Small intestine (tissue), 7 donors: ENCODE measurements at regions not wholly inside any gene's neighbourhood (a gene's known extent, or its start where the extent isn't known, plus 50 kb on each side); places are given as distances from the start of the nearest gene placed in this dataset.
"Not testable (repeated sequence)": the region's sequence is repeated elsewhere in the genome, so short reads cannot be mapped to it uniquely, and the experiment has no call there.

ENCODE experiments used
- DNase-seq, 2 donors: peaks; one replicate each; pipeline versions ENCODE4 v3.0.0 to v3.0.0-alpha.2; 2013
- FAIRE-seq: peaks from 2 replicates; lab custom pipeline; 2012; peaks lifted over from hg19 to GRCh38; lab: Jason Lieb, UNC
- H3K27ac ChIP-seq, 3 donors: one replicate each; pipeline ENCODE4 v1.5.1; 2013; ENCODE audit warnings: low read length in 2 of 3, mild to moderate bottlenecking in 2 of 3, control low read depth in 1 of 3, inconsistent platforms in 1 of 3, low read depth in 1 of 3, moderate library complexity in 1 of 3
- H3K27me3 ChIP-seq, 3 donors: one replicate each; pipeline ENCODE4 v1.6.1; 2013; ENCODE audit warnings: low read length in 3 of 3, inconsistent platforms in 1 of 3; ENCODE audit not compliant: control insufficient read depth in 3 of 3, insufficient read depth in 3 of 3
- H3K36me3 ChIP-seq, 3 donors: one replicate each; pipeline ENCODE4 v1.6.1; 2013; ENCODE audit warnings: low read length in 3 of 3, inconsistent platforms in 1 of 3, low read depth in 1 of 3, mild to moderate bottlenecking in 1 of 3, moderate library complexity in 1 of 3; ENCODE audit not compliant: control insufficient read depth in 3 of 3, insufficient read depth in 2 of 3
- H3K4me1 ChIP-seq, 3 donors: one replicate each; pipeline ENCODE4 v1.6.1; 2013; ENCODE audit warnings: low read length in 2 of 3, inconsistent platforms in 1 of 3, low read depth in 1 of 3, mild to moderate bottlenecking in 1 of 3, moderate library complexity in 1 of 3; ENCODE audit not compliant: control insufficient read depth in 3 of 3, insufficient read depth in 2 of 3
- H3K4me3 ChIP-seq, 3 donors: one replicate each; pipeline ENCODE4 v1.5.1; 2013; ENCODE audit warnings: low read length in 3 of 3, control low read depth in 1 of 3, inconsistent platforms in 1 of 3, low read depth in 1 of 3, mild to moderate bottlenecking in 1 of 3, moderate library complexity in 1 of 3
- H3K9me3 ChIP-seq, 2 donors: one replicate each; pipeline ENCODE4 v1.6.1; 2013; ENCODE audit warnings: low read depth in 1 of 2, low read length in 1 of 2; ENCODE audit not compliant: control insufficient read depth in 2 of 2, insufficient read depth in 1 of 2
- WGBS, 3 donors: extraction: QIAGEN DNeasy Blood & Tissue Kit; methylation state at CpG; one replicate each; pipeline ENCODE4 v1.1.7; 2013; 5-methylcytosine and 5-hydroxymethylcytosine counted together
- donor health status: healthy with polysubstance abuse.
- donor health status: control.
- donor health status: control.
- donor health status: Bipolar disorder and iron deficiency.
- donor health status: healthy.

DNA sequence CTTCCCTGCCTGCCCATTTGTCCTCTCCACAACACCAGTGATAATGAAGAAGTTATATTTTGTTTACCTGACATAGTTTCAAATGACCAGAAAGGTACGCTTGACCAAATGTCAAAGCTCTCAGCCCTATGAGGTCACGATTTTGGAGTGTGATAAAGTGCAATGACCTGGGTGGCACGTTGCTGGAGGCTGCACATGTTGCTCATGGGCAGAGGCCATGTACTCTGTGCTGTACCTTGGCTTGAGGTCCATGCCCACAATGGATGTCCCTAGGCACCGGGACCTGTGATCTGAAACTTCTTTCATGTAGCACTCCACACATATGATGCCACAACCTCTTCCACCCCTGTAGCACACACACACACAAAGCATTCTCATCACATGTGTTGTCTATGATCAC is 164.0 kb upstream of the HEY2 start:
- H3K9me3 ChIP-seq, result no peaks in the 10 kb centered on the region
- WGBS, 3 donors, result 69 to 85% (median 72%) methylated on average over 4 of the region's 4 CpGs
- no peaks in the 10 kb centered on the region for H3K27me3 ChIP-seq

GRCh38 chr6:125586074-125586473 is 163.4 kb upstream of the HEY2 start:
- Histone ChIP-seq H3K27me3 (no peaks in the 10 kb centered on the region), H3K27ac (no peak overlapping the region), H3K4me3 (no peak overlapping the region), H3K36me3 (no peaks in the 10 kb centered on the region), H3K4me1 (no peaks in the 10 kb centered on the region), H3K9me3 (no peaks in the 10 kb centered on the region)
- WGBS, 3 donors, result 60 to 73% (median 64%) methylated on average over 3 of the region's 3 CpGs
- FAIRE-seq (no peak), DNase-seq (no peak)

More for the DNA sequence above, 164.0 kb upstream of the HEY2 start:
- Histone ChIP-seq H3K36me3 (no peaks in the 10 kb centered on the region), H3K4me3 (no peak overlapping the region), H3K27ac (no peak overlapping the region), H3K4me1 (no peaks in the 10 kb centered on the region)
- DNase-seq, result no peak
- no peak for FAIRE-seq

DNA sequence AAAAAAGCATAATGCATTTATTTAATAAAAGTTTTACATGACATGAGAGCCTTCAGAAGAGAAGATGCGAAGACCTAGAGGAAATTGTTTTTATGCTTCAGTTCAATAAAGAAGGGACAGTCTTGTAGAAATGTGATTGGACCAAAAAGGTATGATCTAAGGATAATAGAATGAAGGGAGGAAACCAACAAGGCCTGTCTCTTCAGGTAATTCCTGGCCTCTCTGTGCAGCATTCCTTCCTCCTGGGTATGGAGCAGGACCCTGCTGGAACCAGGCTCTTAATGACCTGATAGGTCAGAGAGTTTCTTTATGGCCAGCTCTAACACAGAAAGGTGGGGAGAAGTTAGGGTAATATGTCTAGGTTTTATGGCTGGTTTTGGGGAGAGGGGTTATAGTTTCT is 162.8 kb upstream of the HEY2 start:
- WGBS, 3 donors, result 91 to 95% (median 93%) methylated on average over 1 of the region's 1 CpG
- no peak for DNase-seq
- no peak overlapping the region for H3K4me3 ChIP-seq
- H3K9me3 ChIP-seq, result no peaks in the 10 kb centered on the region
- no peak for FAIRE-seq
- no peak overlapping the region for H3K27ac ChIP-seq
- no peaks in the 10 kb centered on the region for H3K27me3 ChIP-seq
- H3K36me3 ChIP-seq, result no peaks in the 10 kb centered on the region
- H3K4me1 ChIP-seq, result no peaks in the 10 kb centered on the region

- 52 to 65% (median 57%) methylated on average over 11 of the region's 11 CpGs for WGBS, 3 donors
- H3K9me3 ChIP-seq, result no peaks in the 10 kb centered on the region
- H3K36me3 ChIP-seq, result no peaks in the 10 kb centered on the region
- FAIRE-seq, result no peak
- H3K4me3 ChIP-seq, result no peak overlapping the region
- DNase-seq, result no peak
- H3K27ac ChIP-seq, result no peak overlapping the region
- H3K4me1 ChIP-seq, result no peaks in the 10 kb centered on the region
- no peaks in the 10 kb centered on the region for H3K27me3 ChIP-seq
Observed at GRCh38 chr6:125587666-125588632, 161.5 kb upstream of the HEY2 start.

DNA sequence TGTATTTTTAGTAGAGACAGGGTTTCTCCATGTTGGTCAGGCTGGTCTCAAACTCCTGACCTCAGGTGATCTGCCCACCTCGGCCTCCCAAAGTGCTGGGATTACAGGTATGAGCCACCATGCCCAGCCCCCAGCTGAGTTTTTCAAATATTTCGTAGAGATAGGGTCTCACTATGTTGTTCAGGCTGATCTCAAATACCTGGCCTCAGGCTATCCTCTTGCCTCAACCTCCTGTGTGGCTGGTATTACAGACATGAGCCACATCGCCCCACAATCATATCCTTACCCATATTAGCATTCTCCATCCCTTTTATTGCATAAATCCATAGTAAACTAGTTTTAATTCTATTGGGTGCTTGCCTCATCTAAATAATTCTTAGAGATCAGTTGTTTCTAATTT is 157.6 kb upstream of the HEY2 start:
- not testable (repeated sequence) for FAIRE-seq, H3K4me1 ChIP-seq, H3K4me3 ChIP-seq, H3K9me3 ChIP-seq, H3K36me3 ChIP-seq, DNase-seq, H3K27ac ChIP-seq, H3K27me3 ChIP-seq
- WGBS, 3 donors, result 60 to 84% (median 65%) methylated on average over 2 to 3 of the region's 3 CpGs

DNA sequence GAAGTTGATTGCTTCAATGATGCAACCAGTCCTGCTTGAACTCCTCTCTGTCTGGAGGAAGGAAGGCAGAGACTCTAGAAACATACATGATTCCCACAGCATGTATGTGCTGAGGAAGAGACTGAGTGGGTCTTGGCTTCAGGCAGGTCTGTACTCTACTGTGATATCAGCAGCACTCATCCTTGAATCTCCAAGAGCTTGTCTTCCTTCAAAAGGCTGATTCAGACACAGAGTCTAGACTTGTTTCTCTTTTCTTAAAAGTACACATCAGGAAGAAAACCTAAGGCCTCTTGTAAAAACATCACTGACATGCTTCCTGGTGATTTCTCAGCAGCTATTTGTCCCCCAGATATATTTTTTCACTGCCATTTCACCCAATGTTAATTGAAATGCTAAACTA is 155.7 kb upstream of the HEY2 start:
- FAIRE-seq (no peak), DNase-seq (no peak)
- no peak overlapping the region for H3K27ac ChIP-seq
- H3K9me3 ChIP-seq, result no peaks in the 10 kb centered on the region
- no peaks in the 10 kb centered on the region for H3K4me1 ChIP-seq
- H3K27me3 ChIP-seq, result no peaks in the 10 kb centered on the region
- H3K36me3 ChIP-seq, result no peaks in the 10 kb centered on the region
- H3K4me3 ChIP-seq, result no peak overlapping the region

DNA sequence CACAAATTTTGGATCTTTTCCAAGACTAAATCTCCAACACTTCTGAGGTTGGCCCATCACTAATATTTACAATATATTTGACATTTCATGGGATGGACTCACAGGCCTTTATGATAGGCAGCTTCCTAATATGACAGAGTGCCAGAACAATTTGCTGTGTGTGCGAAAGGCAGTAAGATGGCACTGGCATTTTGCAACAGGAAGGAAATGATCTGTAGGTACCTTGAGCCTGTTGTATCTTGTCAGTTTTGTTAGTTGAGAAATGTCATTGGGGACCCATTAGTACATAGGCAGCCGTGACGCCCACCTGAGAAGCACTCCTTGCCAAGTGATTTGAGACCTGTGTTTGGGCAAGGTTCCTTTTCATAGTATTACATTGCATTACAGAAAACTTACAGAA is 153.4 kb upstream of the HEY2 start:
- Histone ChIP-seq H3K4me3 (no peak overlapping the region), H3K27me3 (no peaks in the 10 kb centered on the region), H3K4me1 (no peaks in the 10 kb centered on the region), H3K9me3 (no peaks in the 10 kb centered on the region), H3K36me3 (no peaks in the 10 kb centered on the region), H3K27ac (no peak overlapping the region)
- FAIRE-seq, result no peak
- DNase-seq, result no peak
- WGBS, 3 donors, result 85 to 94% (median 88%) methylated on average over 3 of the region's 3 CpGs

DNA sequence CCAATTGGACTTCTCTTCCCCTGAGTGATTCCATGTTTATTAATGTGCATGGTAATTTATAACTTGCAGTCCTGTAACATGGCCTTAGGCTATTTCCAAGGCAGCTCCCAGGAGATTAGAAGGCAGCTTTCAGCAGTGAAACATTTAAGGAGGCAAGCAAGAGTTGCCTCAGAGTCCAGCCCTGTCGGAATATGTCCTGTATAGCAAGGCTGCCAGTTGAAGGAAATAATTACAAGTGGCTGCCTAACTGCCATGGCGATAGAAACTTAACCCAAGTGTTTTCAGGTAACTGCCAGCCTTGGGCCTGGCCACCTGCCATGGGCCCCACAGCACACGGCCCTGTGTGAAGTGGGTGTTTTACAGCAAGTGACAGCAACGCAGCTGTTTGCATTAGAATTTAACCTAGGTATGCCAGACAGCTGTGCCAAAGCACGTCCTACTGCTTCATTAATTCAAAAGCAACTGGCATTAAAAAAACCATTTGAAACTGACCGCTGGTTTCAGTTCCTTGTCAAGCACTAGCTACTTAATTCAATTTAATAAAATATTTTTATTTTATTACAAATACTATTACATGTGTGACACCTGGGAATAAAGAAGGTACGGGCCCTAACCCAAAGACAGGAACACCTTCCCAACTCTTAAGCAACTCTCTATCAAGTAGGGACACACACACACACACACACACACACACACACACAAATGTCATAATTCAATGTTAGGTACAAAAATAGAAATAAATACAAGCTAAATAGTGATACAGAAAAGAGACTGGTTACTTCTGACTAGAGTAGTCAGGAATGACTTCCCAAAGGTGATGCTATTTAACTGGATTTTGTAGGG is 151.8 kb upstream of the HEY2 start:
- Histone ChIP-seq H3K9me3 (no peaks in the 10 kb centered on the region), H3K27ac (peak overlapping the region in 1 of 3 donors; percentile 28), H3K36me3 (no peaks in the 10 kb centered on the region), H3K27me3 (no peaks in the 10 kb centered on the region), H3K4me1 (no peaks in the 10 kb centered on the region), H3K4me3 (no peak overlapping the region)
- 65 to 71% (median 68%) methylated on average over 7 of the region's 7 CpGs for whole genome bisulfite sequencing, 3 donors
- DNase-seq, result no peak
- FAIRE-seq, result no peak
